Endodermal cell (in vitro differentiated cells): ENCODE measurements at regions not wholly inside any gene's neighbourhood (a gene's known extent, or its start where the extent isn't known, plus 50 kb on each side); places are given as distances from the start of the nearest gene placed in this dataset.
A peak's percentile ranks its signal among the peaks of the same experiment; 100 is the strongest.

Source experiments
- DNase-seq: peaks from one replicate; pipeline ENCODE4 v3.0.0-alpha.2; 2017
- H3K27ac ChIP-seq: 2 replicates; pipeline ENCODE4 v1.5.1; 2013; ENCODE audit warnings: mild to moderate bottlenecking, low read depth, low read length, moderate library complexity
- H3K27me3 ChIP-seq: 2 replicates; pipeline ENCODE4 v1.6.1; 2013; ENCODE audit warnings: mild to moderate bottlenecking, low read length, moderate library complexity; ENCODE audit not compliant: insufficient read depth, control insufficient read depth, poor library complexity, severe bottlenecking
- H3K36me3 ChIP-seq: 2 replicates; pipeline ENCODE4 v1.7.0; 2013; ENCODE audit warnings: mild to moderate bottlenecking, low read length, moderate library complexity; ENCODE audit not compliant: control insufficient read depth, insufficient read depth
- H3K4me1 ChIP-seq: one replicate; pipeline ENCODE4 v1.7.0; 2013; ENCODE audit warnings: low read length; ENCODE audit not compliant: control insufficient read depth, insufficient read depth
- H3K4me3 ChIP-seq: 2 replicates; pipeline ENCODE4 v1.5.1; 2013; ENCODE audit warnings: mild to moderate bottlenecking, low read length, moderate library complexity
- H3K9ac ChIP-seq: 2 replicates; pipeline ENCODE4 v1.6.1; 2013; ENCODE audit warnings: mild to moderate bottlenecking, low read length, moderate library complexity; ENCODE audit not compliant: poor library complexity, severe bottlenecking; ENCODE audit errors: extremely low read depth
- H3K9me3 ChIP-seq: 2 replicates; pipeline ENCODE4 v1.6.1; 2013; ENCODE audit warnings: mild to moderate bottlenecking, low read length, moderate library complexity; ENCODE audit not compliant: control insufficient read depth
- H3K27ac Mint-ChIP-seq: 2 replicates; pipeline ENCODE4 v1.8.0; 2020; ENCODE audit warnings: mixed read lengths
- H3K27me3 Mint-ChIP-seq: 2 replicates; pipeline ENCODE4 v1.8.0; 2021; ENCODE audit warnings: mild to moderate bottlenecking, mixed read lengths; ENCODE audit not compliant: insufficient read depth
- H3K36me3 Mint-ChIP-seq: 2 replicates; pipeline ENCODE4 v1.8.0; 2020; ENCODE audit warnings: low read depth, mixed read lengths
- H3K4me1 Mint-ChIP-seq: 2 replicates; pipeline ENCODE4 v1.8.0; 2020; ENCODE audit warnings: mixed read lengths
- H3K4me3 Mint-ChIP-seq: 2 replicates; pipeline ENCODE4 v1.8.0; 2020; ENCODE audit warnings: mild to moderate bottlenecking, moderate library complexity, mixed read lengths
- H3K9me3 Mint-ChIP-seq: 2 replicates; pipeline ENCODE4 v1.8.0; 2020; ENCODE audit warnings: mild to moderate bottlenecking, mixed read lengths
- WGBS, 2 experiments: methylation state at CpG; one replicate each; pipeline versions ENCODE4 v1.1.5 to v1.1.7; 2013; ENCODE audit warnings: missing lambda C conversion rate in 2 of 2, mixed read lengths in 1 of 2; ENCODE audit not compliant: insufficient coverage in 1 of 2, insufficient read length in 1 of 2; 5-methylcytosine and 5-hydroxymethylcytosine counted together
- TF ChIP-seq, protein P1 (sequence below): fragments of 200-600 bp; sonication (generic); conservative IDR thresholded peaks from 2 replicates; pipeline ENCODE4 v1.5.0; 2021; ENCODE audit warnings: antibody characterized with exemption, mild to moderate bottlenecking

DNA sequence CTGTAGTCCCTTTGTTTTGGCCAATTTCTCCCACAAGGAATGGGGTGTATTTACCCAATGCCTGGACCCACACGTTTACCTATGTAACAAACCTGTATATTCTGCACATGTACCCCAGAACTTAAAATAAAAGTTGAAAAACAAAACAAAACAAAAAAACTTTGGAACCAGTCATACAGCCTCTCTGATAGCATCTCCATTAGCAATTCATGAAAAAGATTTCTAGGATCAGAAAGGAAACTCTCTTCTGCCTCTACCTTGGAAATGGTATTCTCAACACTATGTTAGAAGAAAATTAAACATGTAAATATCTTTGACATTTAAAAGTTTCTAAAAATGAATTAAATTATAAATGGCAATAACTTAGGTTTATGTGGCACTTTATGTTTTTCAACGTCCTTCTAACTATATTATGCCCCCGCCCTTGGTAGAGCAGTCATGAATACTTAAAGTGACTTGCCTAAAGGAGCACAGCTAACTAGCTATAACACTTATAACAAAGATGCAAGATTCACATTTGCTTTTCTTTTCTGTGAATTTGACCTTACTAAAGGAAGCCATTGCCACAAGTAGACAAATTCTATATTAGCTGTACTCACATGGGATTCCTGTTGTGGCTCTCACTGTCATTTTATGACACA is 147.5 kb upstream of the FKBP1C start:
- no peak overlapping the region for H3K4me3 ChIP-seq
- H3K27ac ChIP-seq, result no peak overlapping the region
- peaks cover 35% of the 10 kb centered on the region for H3K9me3 Mint-ChIP-seq
- peaks cover 6% of the 10 kb centered on the region for H3K4me1 Mint-ChIP-seq
- TF ChIP-seq, protein P1, sequence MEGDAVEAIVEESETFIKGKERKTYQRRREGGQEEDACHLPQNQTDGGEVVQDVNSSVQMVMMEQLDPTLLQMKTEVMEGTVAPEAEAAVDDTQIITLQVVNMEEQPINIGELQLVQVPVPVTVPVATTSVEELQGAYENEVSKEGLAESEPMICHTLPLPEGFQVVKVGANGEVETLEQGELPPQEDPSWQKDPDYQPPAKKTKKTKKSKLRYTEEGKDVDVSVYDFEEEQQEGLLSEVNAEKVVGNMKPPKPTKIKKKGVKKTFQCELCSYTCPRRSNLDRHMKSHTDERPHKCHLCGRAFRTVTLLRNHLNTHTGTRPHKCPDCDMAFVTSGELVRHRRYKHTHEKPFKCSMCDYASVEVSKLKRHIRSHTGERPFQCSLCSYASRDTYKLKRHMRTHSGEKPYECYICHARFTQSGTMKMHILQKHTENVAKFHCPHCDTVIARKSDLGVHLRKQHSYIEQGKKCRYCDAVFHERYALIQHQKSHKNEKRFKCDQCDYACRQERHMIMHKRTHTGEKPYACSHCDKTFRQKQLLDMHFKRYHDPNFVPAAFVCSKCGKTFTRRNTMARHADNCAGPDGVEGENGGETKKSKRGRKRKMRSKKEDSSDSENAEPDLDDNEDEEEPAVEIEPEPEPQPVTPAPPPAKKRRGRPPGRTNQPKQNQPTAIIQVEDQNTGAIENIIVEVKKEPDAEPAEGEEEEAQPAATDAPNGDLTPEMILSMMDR, result no peak
- no peaks in the 10 kb centered on the region for H3K27me3 ChIP-seq
- H3K9me3 ChIP-seq, result peaks cover 27% of the 10 kb centered on the region
- 75 to 86% methylated on average over 2 to 3 of the region's 3 CpGs for WGBS, 2 experiments
- no peaks in the 10 kb centered on the region for H3K36me3 ChIP-seq
- H3K4me1 ChIP-seq, result no peaks in the 10 kb centered on the region
- H3K27me3 Mint-ChIP-seq, result no peaks in the 10 kb centered on the region
- no peak for DNase-seq
- H3K4me3 Mint-ChIP-seq, result no peak overlapping the region
- H3K27ac Mint-ChIP-seq, result no peak overlapping the region
- H3K36me3 Mint-ChIP-seq, result peaks cover 3% of the 10 kb centered on the region
- H3K9ac ChIP-seq, result no peak overlapping the region

DNA sequence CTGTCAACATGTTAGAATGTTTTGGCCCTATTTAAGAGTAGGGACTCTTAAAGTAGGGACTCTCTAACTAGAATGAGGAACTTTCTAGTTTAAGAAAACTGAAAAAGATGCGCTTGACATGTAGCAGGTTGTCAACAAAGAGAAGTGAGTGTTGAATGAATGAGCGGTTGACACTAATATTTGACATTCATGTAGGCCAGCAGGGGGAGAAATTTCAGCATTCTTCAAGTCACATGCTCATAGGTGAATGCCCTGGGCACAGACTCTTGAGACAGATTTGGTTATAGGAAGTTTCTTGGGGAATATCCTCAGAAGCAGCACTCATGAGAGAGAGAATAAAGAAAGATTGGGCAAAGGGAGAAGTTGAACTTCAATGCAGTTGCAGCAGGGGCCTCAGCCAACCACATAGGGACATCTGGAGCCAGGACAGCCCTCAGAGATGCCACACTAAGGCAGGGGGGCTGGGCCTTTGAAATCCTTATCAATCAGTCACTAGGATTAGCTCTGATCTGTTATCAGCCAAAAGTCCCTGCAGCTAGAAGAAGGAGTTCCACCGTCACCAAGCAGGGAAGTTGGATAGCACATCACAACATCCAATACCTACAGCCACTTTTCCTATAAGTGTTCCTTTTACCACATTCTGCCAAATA is 145.1 kb upstream of the FKBP1C start:
- 33 to 50% methylated on average over 2 to 3 of the region's 3 CpGs for WGBS, 2 experiments
- H3K9me3 ChIP-seq, result peaks cover 35% of the 10 kb centered on the region
- no peaks in the 10 kb centered on the region for H3K36me3 ChIP-seq
- no peak overlapping the region for H3K27ac Mint-ChIP-seq
- no peak overlapping the region for H3K4me3 ChIP-seq
- no peaks in the 10 kb centered on the region for H3K4me1 ChIP-seq
- peaks cover 1% of the 10 kb centered on the region for H3K27me3 Mint-ChIP-seq
- TF ChIP-seq, protein P1, result peak; percentile 71
- peaks cover 3% of the 10 kb centered on the region for H3K36me3 Mint-ChIP-seq
- no peak overlapping the region for H3K27ac ChIP-seq
- DNase-seq, result peak; percentile 70
- peaks cover 5% of the 10 kb centered on the region for H3K4me1 Mint-ChIP-seq
- no peaks in the 10 kb centered on the region for H3K27me3 ChIP-seq
- H3K9me3 Mint-ChIP-seq, result peaks cover 47% of the 10 kb centered on the region
- H3K9ac ChIP-seq, result no peak overlapping the region
- no peak overlapping the region for H3K4me3 Mint-ChIP-seq

- WGBS, 2 experiments, result 88 to 89% methylated on average over 4 to 6 of the region's 6 CpGs
- no peaks in the 10 kb centered on the region for H3K4me1 Mint-ChIP-seq
- H3K36me3 ChIP-seq, result no peaks in the 10 kb centered on the region
These were observed 116.3 kb upstream of the FKBP1C start for GRCh38 chr6:63094947-63095346.

More at GRCh38 chr6:63094947-63095346, 116.3 kb upstream of the FKBP1C start:
- Histone ChIP-seq H3K27ac (no peak overlapping the region), H3K27me3 (peaks cover 12% of the 10 kb centered on the region), H3K9me3 (no peaks in the 10 kb centered on the region), H3K4me3 (no peak overlapping the region), H3K9ac (no peak overlapping the region), H3K4me1 (no peaks in the 10 kb centered on the region)
- H3K36me3 Mint-ChIP-seq, result no peaks in the 10 kb centered on the region
- H3K27ac Mint-ChIP-seq, result no peak overlapping the region
- H3K9me3 Mint-ChIP-seq, result no peaks in the 10 kb centered on the region
- TF ChIP-seq, protein P1, result no peak
- no peak for DNase-seq
- peaks cover 5% of the 10 kb centered on the region for H3K27me3 Mint-ChIP-seq
- H3K4me3 Mint-ChIP-seq, result no peak overlapping the region
